ENCODE measurements at regions not wholly inside any gene's neighbourhood (a gene's known extent, or its start where the extent isn't known, plus 50 kb on each side); places are given as distances from the start of the nearest gene placed in this dataset.

DNA sequence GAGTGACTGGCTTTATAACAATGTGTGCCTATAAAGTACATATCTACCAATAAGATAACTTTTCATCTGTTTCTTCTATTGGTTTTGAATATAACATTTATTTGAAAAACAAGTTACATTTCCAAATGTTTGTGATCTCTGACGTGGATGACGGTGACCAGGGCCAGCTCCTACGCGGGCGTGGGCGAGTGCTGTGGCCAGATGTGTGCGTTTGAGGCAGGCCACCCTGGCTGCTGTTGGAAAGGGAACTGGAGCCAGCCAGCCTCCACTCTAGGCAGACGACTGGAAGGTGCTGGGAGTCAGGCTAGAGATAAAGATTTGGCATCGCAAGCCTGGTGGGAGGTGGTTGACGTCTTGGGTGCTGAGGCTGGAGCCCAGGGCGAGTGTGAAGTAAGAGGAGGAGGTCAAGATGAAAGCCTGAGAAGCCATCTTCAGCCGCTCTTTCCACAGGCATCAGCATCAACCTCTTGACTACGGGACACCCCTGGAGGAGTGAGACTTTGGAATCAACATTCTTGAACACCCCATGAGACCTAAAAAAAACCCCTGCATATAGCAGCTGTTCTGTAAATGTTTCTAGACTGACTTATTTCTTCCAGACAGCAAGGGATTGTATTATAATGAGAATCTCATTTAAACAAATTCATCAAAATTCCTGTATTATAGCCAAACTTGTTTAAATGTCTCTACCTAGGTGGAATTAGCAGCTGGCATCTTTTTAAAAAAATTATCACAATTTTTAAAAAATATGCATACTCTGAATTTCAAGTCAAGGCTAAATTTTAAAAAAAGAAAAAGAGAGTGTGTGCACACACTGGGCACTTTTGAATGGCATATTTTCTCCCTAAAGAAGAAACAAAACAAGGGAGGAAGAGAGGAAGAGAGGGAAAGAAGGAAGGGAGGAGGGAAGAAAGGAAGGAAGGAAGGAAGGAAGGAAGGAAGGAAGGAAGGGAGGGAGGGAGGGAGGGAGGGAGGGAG lies 112.5 kb upstream of the SLC44A3 start:
- TF ChIP-seq, protein P1, sequence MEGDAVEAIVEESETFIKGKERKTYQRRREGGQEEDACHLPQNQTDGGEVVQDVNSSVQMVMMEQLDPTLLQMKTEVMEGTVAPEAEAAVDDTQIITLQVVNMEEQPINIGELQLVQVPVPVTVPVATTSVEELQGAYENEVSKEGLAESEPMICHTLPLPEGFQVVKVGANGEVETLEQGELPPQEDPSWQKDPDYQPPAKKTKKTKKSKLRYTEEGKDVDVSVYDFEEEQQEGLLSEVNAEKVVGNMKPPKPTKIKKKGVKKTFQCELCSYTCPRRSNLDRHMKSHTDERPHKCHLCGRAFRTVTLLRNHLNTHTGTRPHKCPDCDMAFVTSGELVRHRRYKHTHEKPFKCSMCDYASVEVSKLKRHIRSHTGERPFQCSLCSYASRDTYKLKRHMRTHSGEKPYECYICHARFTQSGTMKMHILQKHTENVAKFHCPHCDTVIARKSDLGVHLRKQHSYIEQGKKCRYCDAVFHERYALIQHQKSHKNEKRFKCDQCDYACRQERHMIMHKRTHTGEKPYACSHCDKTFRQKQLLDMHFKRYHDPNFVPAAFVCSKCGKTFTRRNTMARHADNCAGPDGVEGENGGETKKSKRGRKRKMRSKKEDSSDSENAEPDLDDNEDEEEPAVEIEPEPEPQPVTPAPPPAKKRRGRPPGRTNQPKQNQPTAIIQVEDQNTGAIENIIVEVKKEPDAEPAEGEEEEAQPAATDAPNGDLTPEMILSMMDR (IDR thresholded peaks at IDR 0.05; ENCODE audit: low read depth, low read length) = no peak
- DNase-seq (ENCODE audit: extremely low read depth, low read depth) = no peak

GRCh38 chr1:94702442-94702815 lies 117.7 kb upstream of the SLC44A3 start:
- peak; percentile 71 for DNase-seq (ENCODE audit: extremely low read depth, low read depth)
- TF ChIP-seq, protein P1 (IDR thresholded peaks at IDR 0.05; ENCODE audit: low read depth, low read length) = no peak; the same call in 1 of the 2 replicates

- DNase-seq (ENCODE audit: extremely low read depth, low read depth) = no peak
- TF ChIP-seq, protein P1 (IDR thresholded peaks at IDR 0.05; ENCODE audit: low read depth, low read length) = no peak
These were observed 118.2 kb upstream of the SLC44A3 start for GRCh38 chr1:94701796-94702441.

DNA sequence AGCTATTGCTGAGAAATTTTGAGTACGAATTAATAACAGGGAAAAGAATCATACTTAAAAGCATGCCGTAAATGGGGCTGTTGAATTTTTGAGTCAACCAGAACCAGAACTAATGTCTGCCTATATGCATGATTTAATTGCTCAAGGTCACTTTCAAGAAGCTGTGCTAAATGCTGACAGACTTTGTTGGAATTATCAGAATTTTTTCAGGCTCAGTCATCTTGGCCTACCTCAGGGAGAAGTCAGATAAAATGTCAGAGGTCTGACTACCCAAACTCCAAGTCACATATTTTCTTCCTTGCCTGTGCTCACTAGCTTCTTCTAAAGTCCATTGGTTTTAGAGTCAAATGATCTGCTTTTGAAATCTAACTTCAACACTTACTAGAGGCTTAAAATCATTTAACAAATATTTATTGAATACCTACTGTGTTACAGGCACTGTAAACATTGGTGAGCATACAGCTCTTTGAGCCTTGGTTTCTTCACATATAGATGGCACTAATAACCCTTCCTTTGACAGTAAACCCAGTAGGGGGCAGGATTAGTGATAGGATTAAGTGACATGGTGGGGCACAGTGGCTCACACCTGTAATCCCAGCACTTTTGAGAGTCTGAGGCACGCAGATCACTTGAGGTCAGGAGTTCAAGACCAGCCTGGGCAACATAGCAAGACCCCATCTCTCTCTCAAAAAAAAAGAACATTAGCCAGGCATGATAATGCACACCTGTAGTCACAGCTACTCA lies 121.2 kb upstream of the SLC44A3 start:
- peak; percentile 63 for DNase-seq (ENCODE audit: extremely low read depth, low read depth)
- TF ChIP-seq, protein P1 (IDR thresholded peaks at IDR 0.05; ENCODE audit: low read depth, low read length) = peak; percentile 2

- no peak for DNase-seq (ENCODE audit: extremely low read depth, low read depth)
These were observed 121.8 kb upstream of the SLC44A3 start for GRCh38 chr1:94698356-94698755.

DNA sequence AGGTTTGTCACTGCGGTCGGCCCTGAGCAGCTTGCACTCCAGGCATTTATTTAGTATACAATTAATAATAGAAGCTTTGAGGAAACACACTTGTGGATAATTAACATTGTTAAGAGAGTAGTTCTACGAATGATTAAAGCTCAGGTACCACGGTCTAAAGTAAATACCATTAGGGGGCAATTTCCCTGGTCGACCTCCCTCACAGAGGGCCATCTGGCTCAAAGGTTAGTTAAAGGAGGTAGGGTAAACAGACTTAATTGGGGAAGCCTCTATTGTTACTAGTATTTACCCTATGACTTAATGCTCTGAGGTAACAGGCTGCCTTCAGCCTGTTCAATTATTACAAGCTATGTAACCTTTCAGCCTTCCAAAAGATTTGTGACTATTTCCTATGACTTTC lies 122.3 kb upstream of the SLC44A3 start:
- TF ChIP-seq, protein P1 (IDR thresholded peaks at IDR 0.05; ENCODE audit: low read depth, low read length) = no peak

More at GRCh38 chr1:94698356-94698755, 121.8 kb upstream of the SLC44A3 start:
- TF ChIP-seq, protein P1 (IDR thresholded peaks at IDR 0.05; ENCODE audit: low read depth, low read length) = no peak

More for the DNA sequence above, 122.3 kb upstream of the SLC44A3 start:
- DNase-seq (ENCODE audit: extremely low read depth, low read depth) = no peak

Data from AG09319 (cell line).